ENCODE measurements at regions not wholly inside any gene's neighbourhood (a gene's known extent, or its start where the extent isn't known, plus 50 kb on each side); places are given as distances from the start of the nearest gene placed in this dataset.

DNA sequence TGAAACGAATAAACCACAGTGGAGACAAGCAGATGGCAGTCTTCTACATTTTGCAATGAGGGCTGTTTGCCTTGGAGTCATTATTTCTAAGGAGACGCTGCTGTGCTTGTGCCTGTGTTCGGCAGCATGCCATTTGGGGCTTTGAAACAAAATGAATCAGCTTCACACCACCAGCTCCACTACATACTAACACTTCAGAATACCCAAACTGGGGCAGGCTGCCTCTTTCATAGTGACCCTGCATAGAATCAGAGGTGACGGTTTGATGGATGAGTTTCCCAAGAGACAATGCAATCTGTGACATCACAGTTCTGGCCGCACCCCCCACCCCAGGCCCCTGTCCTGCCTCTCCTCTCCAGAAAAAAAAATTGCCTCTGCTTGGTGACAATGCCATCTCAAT, 57.1 kb upstream of the MID1 start:
- TF ChIP-seq, protein P1, sequence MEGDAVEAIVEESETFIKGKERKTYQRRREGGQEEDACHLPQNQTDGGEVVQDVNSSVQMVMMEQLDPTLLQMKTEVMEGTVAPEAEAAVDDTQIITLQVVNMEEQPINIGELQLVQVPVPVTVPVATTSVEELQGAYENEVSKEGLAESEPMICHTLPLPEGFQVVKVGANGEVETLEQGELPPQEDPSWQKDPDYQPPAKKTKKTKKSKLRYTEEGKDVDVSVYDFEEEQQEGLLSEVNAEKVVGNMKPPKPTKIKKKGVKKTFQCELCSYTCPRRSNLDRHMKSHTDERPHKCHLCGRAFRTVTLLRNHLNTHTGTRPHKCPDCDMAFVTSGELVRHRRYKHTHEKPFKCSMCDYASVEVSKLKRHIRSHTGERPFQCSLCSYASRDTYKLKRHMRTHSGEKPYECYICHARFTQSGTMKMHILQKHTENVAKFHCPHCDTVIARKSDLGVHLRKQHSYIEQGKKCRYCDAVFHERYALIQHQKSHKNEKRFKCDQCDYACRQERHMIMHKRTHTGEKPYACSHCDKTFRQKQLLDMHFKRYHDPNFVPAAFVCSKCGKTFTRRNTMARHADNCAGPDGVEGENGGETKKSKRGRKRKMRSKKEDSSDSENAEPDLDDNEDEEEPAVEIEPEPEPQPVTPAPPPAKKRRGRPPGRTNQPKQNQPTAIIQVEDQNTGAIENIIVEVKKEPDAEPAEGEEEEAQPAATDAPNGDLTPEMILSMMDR (IDR thresholded peaks at IDR 0.05): no peak
- TF ChIP-seq POLR2A (IDR thresholded peaks at IDR 0.05): no peak

All from esophagus squamous epithelium (tissue), 4 donors.